ENCODE measurements at regions not wholly inside any gene's neighbourhood (a gene's known extent, or its start where the extent isn't known, plus 50 kb on each side); places are given as distances from the start of the nearest gene placed in this dataset.

GRCh38 chr2:168315331-168316072 is 68.1 kb upstream of the STK39 start:
- no peak for TF ChIP-seq CTCF (IDR thresholded peaks at IDR 0.05)

- TF ChIP-seq CTCF (IDR thresholded peaks at IDR 0.05) = no peak
Observed at GRCh38 chr2:168316073-168316440, 68.7 kb upstream of the STK39 start.

- TF ChIP-seq CTCF (IDR thresholded peaks at IDR 0.05) = no peak
Observed at GRCh38 chr2:168317282-168317681, 69.9 kb upstream of the STK39 start.

GRCh38 chr2:168320267-168320666 is 72.9 kb upstream of the STK39 start:
- no peak for TF ChIP-seq CTCF (IDR thresholded peaks at IDR 0.05)

GRCh38 chr2:168322325-168323007 is 75.1 kb upstream of the STK39 start:
- no peak for TF ChIP-seq CTCF (IDR thresholded peaks at IDR 0.05)

GRCh38 chr2:168323529-168324021 is 76.2 kb upstream of the STK39 start:
- TF ChIP-seq CTCF (IDR thresholded peaks at IDR 0.05) = no peak

GRCh38 chr2:168326572-168326971 is 79.2 kb upstream of the STK39 start:
- TF ChIP-seq CTCF (IDR thresholded peaks at IDR 0.05) = no peak

All from LNCAP (cell line).